ENCODE measurements at regions not wholly inside any gene's neighbourhood (a gene's known extent, or its start where the extent isn't known, plus 50 kb on each side); places are given as distances from the start of the nearest gene placed in this dataset.

GRCh38 chr15:97143592-97144376 lies 813.3 kb downstream of the NR2F2 start:
- no peak for DNase-seq (ENCODE audit: low read depth in 2 of 2)
- TF ChIP-seq CTCF (IDR thresholded peaks at IDR 0.05; ENCODE audit: low read depth, low read length): no peak
- H3K4me3 ChIP-seq (replicated peaks in 1 of 2; ENCODE audit: low read depth in 2 of 2, low read length in 2 of 2): no peak overlapping the region

GRCh38 chr15:97144377-97144711 lies 813.8 kb downstream of the NR2F2 start:
- no peak for TF ChIP-seq CTCF (IDR thresholded peaks at IDR 0.05; ENCODE audit: low read depth, low read length)
- H3K4me3 ChIP-seq (replicated peaks in 1 of 2; ENCODE audit: low read depth in 2 of 2, low read length in 2 of 2): no peak overlapping the region
- DNase-seq (ENCODE audit: low read depth in 2 of 2): no peak

GRCh38 chr15:97146929-97147870 lies 813.3 kb upstream of the ARRDC4 start:
- no peak for TF ChIP-seq CTCF (IDR thresholded peaks at IDR 0.05; ENCODE audit: low read depth, low read length)
- no peak for DNase-seq (ENCODE audit: low read depth in 2 of 2)
- no peak overlapping the region for H3K4me3 ChIP-seq (replicated peaks in 1 of 2; ENCODE audit: low read depth in 2 of 2, low read length in 2 of 2)

- no peak for TF ChIP-seq CTCF (IDR thresholded peaks at IDR 0.05; ENCODE audit: low read depth, low read length)
- no peak overlapping the region for H3K4me3 ChIP-seq (replicated peaks in 1 of 2; ENCODE audit: low read depth in 2 of 2, low read length in 2 of 2)
- no peak for DNase-seq (ENCODE audit: low read depth in 2 of 2)
Observed at GRCh38 chr15:97153356-97153965, 807.0 kb upstream of the ARRDC4 start.

GRCh38 chr15:97156739-97157265 lies 803.7 kb upstream of the ARRDC4 start:
- no peak overlapping the region for H3K4me3 ChIP-seq (replicated peaks in 1 of 2; ENCODE audit: low read depth in 2 of 2, low read length in 2 of 2)
- DNase-seq (ENCODE audit: low read depth in 2 of 2): peak in 1 of 2 donors; percentile 70
- TF ChIP-seq CTCF (IDR thresholded peaks at IDR 0.05; ENCODE audit: low read depth, low read length): no peak

GRCh38 chr15:97162805-97163495 lies 797.6 kb upstream of the ARRDC4 start:
- no peak for TF ChIP-seq CTCF (IDR thresholded peaks at IDR 0.05; ENCODE audit: low read depth, low read length)
- H3K4me3 ChIP-seq (replicated peaks in 1 of 2; ENCODE audit: low read depth in 2 of 2, low read length in 2 of 2): no peak overlapping the region
- no peak for DNase-seq (ENCODE audit: low read depth in 2 of 2)

Measured in cardiac fibroblast (primary cell).